ENCODE measurements at regions not wholly inside any gene's neighbourhood (a gene's known extent, or its start where the extent isn't known, plus 50 kb on each side); places are given as distances from the start of the nearest gene placed in this dataset.

DNA sequence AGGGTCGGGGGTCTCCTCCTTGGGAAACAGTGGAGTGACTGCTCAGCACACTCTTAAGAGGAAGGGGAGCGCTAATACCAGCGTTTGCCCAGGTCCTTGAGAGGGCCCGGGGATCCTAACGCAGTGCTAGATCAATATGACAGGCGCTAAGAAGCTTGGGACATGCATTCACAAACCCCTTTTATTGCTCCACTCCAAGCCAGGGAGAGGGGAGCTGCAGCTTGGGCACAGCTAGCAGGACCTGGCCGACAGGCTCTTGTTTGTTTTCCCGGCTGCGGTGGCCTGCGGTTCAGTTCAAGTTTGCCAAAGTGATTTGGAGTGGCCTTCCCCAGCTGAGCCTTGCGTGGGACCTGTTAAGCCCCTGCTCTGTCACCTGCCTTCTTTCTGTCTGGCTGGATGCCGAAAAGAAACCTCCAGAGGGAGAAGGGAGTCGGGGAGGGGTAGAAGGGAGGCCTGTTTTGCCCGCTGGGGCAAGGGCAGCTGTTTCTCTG is 152.1 kb downstream of the GLI2 start:
- CTCF ChIA-PET = interaction anchor here (0.7 to 1.1 kb wide), 2 partner anchors 55 to 192 kb away, joined by 4 read pairs; no protein-coding TSS in a partner anchor
- ATAC-seq = peak; percentile 10; the same call in 1 of the 2 replicates
- Mint-ChIP-seq H3K4me1 (peaks cover 55% of the 10 kb centered on the region), H3K9me3 (no peaks in the 10 kb centered on the region), H3K36me3 (no peaks in the 10 kb centered on the region; the same call in 1 of the 2 replicates), H3K27me3 (ENCODE audit: low read depth) (no peaks in the 10 kb centered on the region), H3K4me3 (no peak overlapping the region), H3K27ac (peak overlapping the region; percentile 39; the same call in 1 of the 2 replicates)
- POLR2A ChIA-PET = no interaction called here
- no peak for TF ChIP-seq ZNF423 (CRISPR knock-in tag; IDR thresholded peaks at IDR 0.05)
- no peak for TF ChIP-seq TCF7 (CRISPR knock-in tag; IDR thresholded peaks at IDR 0.05; ENCODE audit: low read depth)
- TF ChIP-seq, protein P1, sequence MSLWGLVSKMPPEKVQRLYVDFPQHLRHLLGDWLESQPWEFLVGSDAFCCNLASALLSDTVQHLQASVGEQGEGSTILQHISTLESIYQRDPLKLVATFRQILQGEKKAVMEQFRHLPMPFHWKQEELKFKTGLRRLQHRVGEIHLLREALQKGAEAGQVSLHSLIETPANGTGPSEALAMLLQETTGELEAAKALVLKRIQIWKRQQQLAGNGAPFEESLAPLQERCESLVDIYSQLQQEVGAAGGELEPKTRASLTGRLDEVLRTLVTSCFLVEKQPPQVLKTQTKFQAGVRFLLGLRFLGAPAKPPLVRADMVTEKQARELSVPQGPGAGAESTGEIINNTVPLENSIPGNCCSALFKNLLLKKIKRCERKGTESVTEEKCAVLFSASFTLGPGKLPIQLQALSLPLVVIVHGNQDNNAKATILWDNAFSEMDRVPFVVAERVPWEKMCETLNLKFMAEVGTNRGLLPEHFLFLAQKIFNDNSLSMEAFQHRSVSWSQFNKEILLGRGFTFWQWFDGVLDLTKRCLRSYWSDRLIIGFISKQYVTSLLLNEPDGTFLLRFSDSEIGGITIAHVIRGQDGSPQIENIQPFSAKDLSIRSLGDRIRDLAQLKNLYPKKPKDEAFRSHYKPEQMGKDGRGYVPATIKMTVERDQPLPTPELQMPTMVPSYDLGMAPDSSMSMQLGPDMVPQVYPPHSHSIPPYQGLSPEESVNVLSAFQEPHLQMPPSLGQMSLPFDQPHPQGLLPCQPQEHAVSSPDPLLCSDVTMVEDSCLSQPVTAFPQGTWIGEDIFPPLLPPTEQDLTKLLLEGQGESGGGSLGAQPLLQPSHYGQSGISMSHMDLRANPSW (CRISPR knock-in tag; conservative IDR thresholded peaks at IDR 0.05; ENCODE audit: low read depth) = no peak
- no peak for DNase-seq (ENCODE audit: low spot score)

DNA sequence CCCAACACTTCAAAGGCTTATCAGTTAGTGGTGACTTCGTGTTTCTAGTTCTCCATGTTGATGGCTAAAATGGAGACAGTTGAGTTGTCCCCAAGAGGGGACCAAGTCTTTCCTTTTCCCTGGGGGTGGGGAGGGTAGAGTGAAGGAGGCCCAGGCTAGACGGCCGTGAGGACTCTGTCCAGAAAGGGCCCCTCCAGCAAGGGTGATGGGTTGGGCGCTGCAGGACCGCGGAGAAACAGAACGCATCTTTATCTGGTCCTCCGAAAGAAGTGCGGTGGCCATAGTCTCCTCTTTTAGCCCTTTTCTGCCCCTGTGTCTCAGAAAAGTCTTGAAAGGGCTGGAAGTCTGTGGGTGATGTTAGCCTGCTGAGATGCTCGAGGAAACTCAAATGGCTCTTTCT is 153.2 kb downstream of the GLI2 start:
- ChIA-PET CTCF (no interaction called here), POLR2A (no interaction called here)
- Mint-ChIP-seq H3K9me3 (no peaks in the 10 kb centered on the region), H3K4me3 (no peak overlapping the region), H3K27ac (no peak overlapping the region), H3K27me3 (ENCODE audit: low read depth) (no peaks in the 10 kb centered on the region), H3K36me3 (no peaks in the 10 kb centered on the region; the same call in 1 of the 2 replicates), H3K4me1 (peaks cover 60% of the 10 kb centered on the region)
- ATAC-seq = no peak
- TF ChIP-seq, protein P2, sequence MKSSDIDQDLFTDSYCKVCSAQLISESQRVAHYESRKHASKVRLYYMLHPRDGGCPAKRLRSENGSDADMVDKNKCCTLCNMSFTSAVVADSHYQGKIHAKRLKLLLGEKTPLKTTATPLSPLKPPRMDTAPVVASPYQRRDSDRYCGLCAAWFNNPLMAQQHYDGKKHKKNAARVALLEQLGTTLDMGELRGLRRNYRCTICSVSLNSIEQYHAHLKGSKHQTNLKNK (CRISPR knock-in tag; IDR thresholded peaks at IDR 0.05) = no peak
- TF ChIP-seq CREB1 (CRISPR knock-in tag; IDR thresholded peaks at IDR 0.05) = no peak
- TF ChIP-seq TCF7 (CRISPR knock-in tag; IDR thresholded peaks at IDR 0.05; ENCODE audit: low read depth) = no peak
- TF ChIP-seq, protein P3, sequence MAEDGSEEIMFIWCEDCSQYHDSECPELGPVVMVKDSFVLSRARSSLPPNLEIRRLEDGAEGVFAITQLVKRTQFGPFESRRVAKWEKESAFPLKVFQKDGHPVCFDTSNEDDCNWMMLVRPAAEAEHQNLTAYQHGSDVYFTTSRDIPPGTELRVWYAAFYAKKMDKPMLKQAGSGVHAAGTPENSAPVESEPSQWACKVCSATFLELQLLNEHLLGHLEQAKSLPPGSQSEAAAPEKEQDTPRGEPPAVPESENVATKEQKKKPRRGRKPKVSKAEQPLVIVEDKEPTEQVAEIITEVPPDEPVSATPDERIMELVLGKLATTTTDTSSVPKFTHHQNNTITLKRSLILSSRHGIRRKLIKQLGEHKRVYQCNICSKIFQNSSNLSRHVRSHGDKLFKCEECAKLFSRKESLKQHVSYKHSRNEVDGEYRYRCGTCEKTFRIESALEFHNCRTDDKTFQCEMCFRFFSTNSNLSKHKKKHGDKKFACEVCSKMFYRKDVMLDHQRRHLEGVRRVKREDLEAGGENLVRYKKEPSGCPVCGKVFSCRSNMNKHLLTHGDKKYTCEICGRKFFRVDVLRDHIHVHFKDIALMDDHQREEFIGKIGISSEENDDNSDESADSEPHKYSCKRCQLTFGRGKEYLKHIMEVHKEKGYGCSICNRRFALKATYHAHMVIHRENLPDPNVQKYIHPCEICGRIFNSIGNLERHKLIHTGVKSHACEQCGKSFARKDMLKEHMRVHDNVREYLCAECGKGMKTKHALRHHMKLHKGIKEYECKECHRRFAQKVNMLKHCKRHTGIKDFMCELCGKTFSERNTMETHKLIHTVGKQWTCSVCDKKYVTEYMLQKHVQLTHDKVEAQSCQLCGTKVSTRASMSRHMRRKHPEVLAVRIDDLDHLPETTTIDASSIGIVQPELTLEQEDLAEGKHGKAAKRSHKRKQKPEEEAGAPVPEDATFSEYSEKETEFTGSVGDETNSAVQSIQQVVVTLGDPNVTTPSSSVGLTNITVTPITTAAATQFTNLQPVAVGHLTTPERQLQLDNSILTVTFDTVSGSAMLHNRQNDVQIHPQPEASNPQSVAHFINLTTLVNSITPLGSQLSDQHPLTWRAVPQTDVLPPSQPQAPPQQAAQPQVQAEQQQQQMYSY (CRISPR knock-in tag; IDR thresholded peaks at IDR 0.05) = no peak
- DNase-seq (ENCODE audit: low spot score) = no peak

DNA sequence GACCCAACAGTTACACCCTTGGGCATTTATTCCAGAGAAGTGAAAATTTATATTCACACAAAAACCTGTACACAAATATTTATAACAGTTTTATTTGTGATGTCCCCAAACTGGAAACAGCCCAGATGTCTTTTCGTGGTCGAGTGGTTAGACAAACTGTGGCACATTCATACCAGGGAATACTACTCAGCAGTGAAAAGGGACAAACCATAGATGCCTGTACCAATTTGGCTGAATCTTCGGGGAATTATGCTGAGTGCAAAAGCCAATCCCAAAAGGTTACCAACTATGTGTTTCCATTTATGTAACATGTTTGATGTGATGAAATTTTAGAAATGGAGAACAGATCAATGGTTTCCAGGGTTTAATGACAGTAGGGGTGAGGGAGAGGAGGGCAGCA is 154.3 kb downstream of the GLI2 start:
- DNase-seq (ENCODE audit: low spot score) = no peak
- CTCF ChIA-PET = no interaction called here
- TF ChIP-seq, protein P3 (CRISPR knock-in tag; IDR thresholded peaks at IDR 0.05) = no peak
- TF ChIP-seq, protein P4, sequence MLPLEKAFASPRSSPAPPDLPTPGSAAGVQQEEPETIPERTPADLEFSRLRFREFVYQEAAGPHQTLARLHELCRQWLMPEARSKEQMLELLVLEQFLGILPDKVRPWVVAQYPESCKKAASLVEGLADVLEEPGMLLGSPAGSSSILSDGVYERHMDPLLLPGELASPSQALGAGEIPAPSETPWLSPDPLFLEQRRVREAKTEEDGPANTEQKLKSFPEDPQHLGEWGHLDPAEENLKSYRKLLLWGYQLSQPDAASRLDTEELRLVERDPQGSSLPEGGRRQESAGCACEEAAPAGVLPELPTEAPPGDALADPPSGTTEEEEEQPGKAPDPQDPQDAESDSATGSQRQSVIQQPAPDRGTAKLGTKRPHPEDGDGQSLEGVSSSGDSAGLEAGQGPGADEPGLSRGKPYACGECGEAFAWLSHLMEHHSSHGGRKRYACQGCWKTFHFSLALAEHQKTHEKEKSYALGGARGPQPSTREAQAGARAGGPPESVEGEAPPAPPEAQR (CRISPR knock-in tag; IDR thresholded peaks at IDR 0.05) = no peak
- TF ChIP-seq SP1 (CRISPR knock-in tag; conservative IDR thresholded peaks at IDR 0.05) = no peak
- TF ChIP-seq, protein P5, sequence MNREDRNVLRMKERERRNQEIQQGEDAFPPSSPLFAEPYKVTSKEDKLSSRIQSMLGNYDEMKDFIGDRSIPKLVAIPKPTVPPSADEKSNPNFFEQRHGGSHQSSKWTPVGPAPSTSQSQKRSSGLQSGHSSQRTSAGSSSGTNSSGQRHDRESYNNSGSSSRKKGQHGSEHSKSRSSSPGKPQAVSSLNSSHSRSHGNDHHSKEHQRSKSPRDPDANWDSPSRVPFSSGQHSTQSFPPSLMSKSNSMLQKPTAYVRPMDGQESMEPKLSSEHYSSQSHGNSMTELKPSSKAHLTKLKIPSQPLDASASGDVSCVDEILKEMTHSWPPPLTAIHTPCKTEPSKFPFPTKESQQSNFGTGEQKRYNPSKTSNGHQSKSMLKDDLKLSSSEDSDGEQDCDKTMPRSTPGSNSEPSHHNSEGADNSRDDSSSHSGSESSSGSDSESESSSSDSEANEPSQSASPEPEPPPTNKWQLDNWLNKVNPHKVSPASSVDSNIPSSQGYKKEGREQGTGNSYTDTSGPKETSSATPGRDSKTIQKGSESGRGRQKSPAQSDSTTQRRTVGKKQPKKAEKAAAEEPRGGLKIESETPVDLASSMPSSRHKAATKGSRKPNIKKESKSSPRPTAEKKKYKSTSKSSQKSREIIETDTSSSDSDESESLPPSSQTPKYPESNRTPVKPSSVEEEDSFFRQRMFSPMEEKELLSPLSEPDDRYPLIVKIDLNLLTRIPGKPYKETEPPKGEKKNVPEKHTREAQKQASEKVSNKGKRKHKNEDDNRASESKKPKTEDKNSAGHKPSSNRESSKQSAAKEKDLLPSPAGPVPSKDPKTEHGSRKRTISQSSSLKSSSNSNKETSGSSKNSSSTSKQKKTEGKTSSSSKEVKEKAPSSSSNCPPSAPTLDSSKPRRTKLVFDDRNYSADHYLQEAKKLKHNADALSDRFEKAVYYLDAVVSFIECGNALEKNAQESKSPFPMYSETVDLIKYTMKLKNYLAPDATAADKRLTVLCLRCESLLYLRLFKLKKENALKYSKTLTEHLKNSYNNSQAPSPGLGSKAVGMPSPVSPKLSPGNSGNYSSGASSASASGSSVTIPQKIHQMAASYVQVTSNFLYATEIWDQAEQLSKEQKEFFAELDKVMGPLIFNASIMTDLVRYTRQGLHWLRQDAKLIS (CRISPR knock-in tag; IDR thresholded peaks at IDR 0.05; ENCODE audit: borderline replicate concordance) = no peak
- TF ChIP-seq CREM (CRISPR knock-in tag; IDR thresholded peaks at IDR 0.05) = no peak
- no peak for TF ChIP-seq SMAD3 (CRISPR knock-in tag; IDR thresholded peaks at IDR 0.05; ENCODE audit: borderline replicate concordance)
- no peak for TF ChIP-seq MXD4 (CRISPR knock-in tag; IDR thresholded peaks at IDR 0.05; ENCODE audit: borderline replicate concordance)

More for the DNA sequence above, 154.3 kb downstream of the GLI2 start:
- H3K4me3 Mint-ChIP-seq = no peak overlapping the region
- no peaks in the 10 kb centered on the region for H3K27me3 Mint-ChIP-seq (ENCODE audit: low read depth)
- H3K36me3 Mint-ChIP-seq = no peaks in the 10 kb centered on the region; the same call in 1 of the 2 replicates
- no peaks in the 10 kb centered on the region for H3K9me3 Mint-ChIP-seq
- H3K4me1 Mint-ChIP-seq = peaks cover 64% of the 10 kb centered on the region
- H3K27ac Mint-ChIP-seq = no peak overlapping the region
- POLR2A ChIA-PET = no interaction called here
- ATAC-seq = no peak
